ENCODE measurements at regions not wholly inside any gene's neighbourhood (a gene's known extent, or its start where the extent isn't known, plus 50 kb on each side); places are given as distances from the start of the nearest gene placed in this dataset.

GRCh38 chr5:18807256-18808149, 1173.2 kb downstream of the TAF11L14 start:
- TF ChIP-seq SNAI2 (CRISPR knock-in tag; IDR thresholded peaks at IDR 0.05) (no peak), BACH2 (CRISPR knock-in tag; IDR thresholded peaks at IDR 0.05; ENCODE audit: borderline replicate concordance) (no peak), PATZ1 (CRISPR knock-in tag; IDR thresholded peaks at IDR 0.05; ENCODE audit: borderline replicate concordance) (no peak), OSR1 (CRISPR knock-in tag; IDR thresholded peaks at IDR 0.05) (no peak), CREB5 (CRISPR knock-in tag; IDR thresholded peaks at IDR 0.05; ENCODE audit: low read depth) (no peak), ZNF565 (CRISPR knock-in tag; conservative IDR thresholded peaks at IDR 0.05; ENCODE audit: low read depth) (no peak), POU6F1 (CRISPR knock-in tag; IDR thresholded peaks at IDR 0.05; ENCODE audit: borderline replicate concordance, low read depth) (no peak), GLIS3 (CRISPR knock-in tag; IDR thresholded peaks at IDR 0.05) (no peak), ESRRG (CRISPR knock-in tag; IDR thresholded peaks at IDR 0.05) (no peak), ZFP30 (CRISPR knock-in tag; IDR thresholded peaks at IDR 0.05) (no peak), ZNF70 (CRISPR knock-in tag; IDR thresholded peaks at IDR 0.05) (no peak), ISL1 (CRISPR knock-in tag; IDR thresholded peaks at IDR 0.05) (no peak), TOX (CRISPR knock-in tag; IDR thresholded peaks at IDR 0.05; ENCODE audit: borderline replicate concordance) (no peak)
- no peak for ATAC-seq

GRCh38 chr5:18811661-18812060, 1176.3 kb downstream of the CDH18 start:
- TF ChIP-seq PPARA (CRISPR knock-in tag; IDR thresholded peaks at IDR 0.05; ENCODE audit: borderline replicate concordance) (no peak), ISL1 (CRISPR knock-in tag; IDR thresholded peaks at IDR 0.05) (no peak), ARNTL (CRISPR knock-in tag; IDR thresholded peaks at IDR 0.05; ENCODE audit: borderline replicate concordance, low read depth) (no peak), TSHZ2 (CRISPR knock-in tag; IDR thresholded peaks at IDR 0.05) (no peak), CSDC2 (CRISPR knock-in tag; IDR thresholded peaks at IDR 0.05) (no peak)
- no peak for ATAC-seq

- TF ChIP-seq TOX (CRISPR knock-in tag; IDR thresholded peaks at IDR 0.05; ENCODE audit: borderline replicate concordance) = no peak
- ATAC-seq = no peak
Observed at GRCh38 chr5:18828351-18828750, 1159.6 kb downstream of the CDH18 start.

GRCh38 chr5:18829539-18829938, 1158.5 kb downstream of the CDH18 start:
- no peak for ATAC-seq
- TF ChIP-seq ISL1 (CRISPR knock-in tag; IDR thresholded peaks at IDR 0.05) = no peak
- no peak for TF ChIP-seq ARNTL (CRISPR knock-in tag; IDR thresholded peaks at IDR 0.05; ENCODE audit: borderline replicate concordance, low read depth)

- no peak for ATAC-seq
- no peak for TF ChIP-seq TCF4 (CRISPR knock-in tag; IDR thresholded peaks at IDR 0.05; ENCODE audit: borderline replicate concordance)
- no peak for TF ChIP-seq PATZ1 (CRISPR knock-in tag; IDR thresholded peaks at IDR 0.05; ENCODE audit: borderline replicate concordance)
- TF ChIP-seq TSHZ2 (CRISPR knock-in tag; IDR thresholded peaks at IDR 0.05) = no peak
- no peak for TF ChIP-seq RARB (CRISPR knock-in tag; IDR thresholded peaks at IDR 0.05)
- no peak for TF ChIP-seq ZFP30 (CRISPR knock-in tag; IDR thresholded peaks at IDR 0.05)
- no peak for TF ChIP-seq CSDC2 (CRISPR knock-in tag; IDR thresholded peaks at IDR 0.05)
- TF ChIP-seq GLIS3 (CRISPR knock-in tag; IDR thresholded peaks at IDR 0.05) = no peak
- TF ChIP-seq ZFP3 (CRISPR knock-in tag; IDR thresholded peaks at IDR 0.05) = no peak
- TF ChIP-seq ZNF70 (CRISPR knock-in tag; IDR thresholded peaks at IDR 0.05) = no peak
Observed at GRCh38 chr5:18850216-18850615, 1137.8 kb downstream of the CDH18 start.
